PC-9 (cell line): ENCODE measurements at regions not wholly inside any gene's neighbourhood (a gene's known extent, or its start where the extent isn't known, plus 50 kb on each side); places are given as distances from the start of the nearest gene placed in this dataset.

Source experiments
- BruUV-seq: library from RNA; stranded (reverse); fragments of 400-500 nt; replicated peaks from 2 replicates; lab custom pipeline; 2021; lab: Mats Ljungman, UMichigan
- CTCF ChIA-PET: fragments of 300-600 bp; sonication (Branson Sonifier 250); formaldehyde crosslinking; loops from one replicate; lab custom pipeline; 2022; ENCODE audit warnings: antibody characterized with exemption; lab: Charles Lee
- POLR2A ChIA-PET: fragments of 300-600 bp; sonication (Branson Sonifier 250); formaldehyde crosslinking; loops from one replicate; lab custom pipeline; 2022; ENCODE audit warnings: antibody characterized with exemption; ENCODE audit not compliant: unreplicated experiment; lab: Charles Lee
- DNase-seq, 2 experiments: peaks; one replicate each; pipeline versions ENCODE4 v3.0.0 to v3.0.0-alpha.2; 2015 to 2022; ENCODE audit warnings: mixed read lengths in 1 of 2
- H2AFZ ChIP-seq: fragments of 200-600 bp; sonication (generic); 2 replicates; pipeline ENCODE4 v1.8.1; 2017; ENCODE audit warnings: antibody characterized with exemption
- H3F3A ChIP-seq: fragments of 200-600 bp; sonication (generic); 2 replicates; pipeline ENCODE4 v1.8.1; 2017; ENCODE audit warnings: antibody characterized with exemption, mild to moderate bottlenecking, low read depth; ENCODE audit not compliant: insufficient read depth
- H3K27ac ChIP-seq: fragments of 200-600 bp; sonication (generic); 2 replicates; pipeline ENCODE4 v1.6.1; 2016; ENCODE audit warnings: mixed run types
- H3K27me3 ChIP-seq: fragments of 200-600 bp; sonication (generic); 2 replicates; pipeline ENCODE4 v1.6.1; 2016; ENCODE audit warnings: low read depth, mixed run types; ENCODE audit not compliant: insufficient read depth
- H3K36me3 ChIP-seq: fragments of 200-600 bp; sonication (generic); 2 replicates; pipeline ENCODE4 v1.6.1; 2016; ENCODE audit warnings: low read depth, mixed run types
- H3K4me1 ChIP-seq: fragments of 200-600 bp; sonication (generic); replicated peaks from 2 replicates; pipeline ENCODE4 v1.6.1; 2016; ENCODE audit warnings: mixed run types; ENCODE audit not compliant: insufficient read depth
- H3K4me2 ChIP-seq: fragments of 200-600 bp; sonication (generic); 2 replicates; pipeline ENCODE4 v1.6.1; 2017; ENCODE audit warnings: mixed run types
- H3K4me3 ChIP-seq: fragments of 200-600 bp; sonication (generic); 2 replicates; pipeline ENCODE4 v1.6.1; 2016; ENCODE audit warnings: mixed run types
- H3K79me2 ChIP-seq: fragments of 200-600 bp; sonication (generic); 2 replicates; pipeline ENCODE4 v1.6.1; 2017; ENCODE audit warnings: low read depth, mixed run types
- H3K9me2 ChIP-seq: fragments of 200-600 bp; sonication (generic); 2 replicates; pipeline ENCODE4 v1.8.1; 2017; ENCODE audit warnings: mild to moderate bottlenecking; ENCODE audit not compliant: insufficient read depth
- H3K9me3 ChIP-seq: fragments of 200-600 bp; sonication (generic); 2 replicates; pipeline ENCODE4 v1.8.1; 2016; ENCODE audit warnings: low read depth; ENCODE audit not compliant: insufficient read depth
- H4K20me1 ChIP-seq: fragments of 200-600 bp; sonication (generic); 2 replicates; pipeline ENCODE4 v1.8.1; 2017; ENCODE audit not compliant: insufficient read depth
- EZH2 ChIP-seq: fragments of 200-600 bp; sonication (generic); IDR thresholded peaks from 2 replicates; pipeline ENCODE4 v1.8.0; 2017; ENCODE audit warnings: antibody characterized with exemption, low read depth
- intact Hi-C: fragments of 100-400 bp; cut with micrococcal nuclease; formaldehyde crosslinking; loops from one replicate; pipeline ENCODE4 v1.10.0; 2022; ENCODE audit not compliant: unreplicated experiment
- TF ChIP-seq, protein P1 (sequence below): fragments of 200-600 bp; sonication (generic); conservative IDR thresholded peaks from 2 replicates; pipeline ENCODE4 v1.6.1; 2017; ENCODE audit warnings: mixed run types, antibody characterized with exemption, mild to moderate bottlenecking, moderate library complexity

DNA sequence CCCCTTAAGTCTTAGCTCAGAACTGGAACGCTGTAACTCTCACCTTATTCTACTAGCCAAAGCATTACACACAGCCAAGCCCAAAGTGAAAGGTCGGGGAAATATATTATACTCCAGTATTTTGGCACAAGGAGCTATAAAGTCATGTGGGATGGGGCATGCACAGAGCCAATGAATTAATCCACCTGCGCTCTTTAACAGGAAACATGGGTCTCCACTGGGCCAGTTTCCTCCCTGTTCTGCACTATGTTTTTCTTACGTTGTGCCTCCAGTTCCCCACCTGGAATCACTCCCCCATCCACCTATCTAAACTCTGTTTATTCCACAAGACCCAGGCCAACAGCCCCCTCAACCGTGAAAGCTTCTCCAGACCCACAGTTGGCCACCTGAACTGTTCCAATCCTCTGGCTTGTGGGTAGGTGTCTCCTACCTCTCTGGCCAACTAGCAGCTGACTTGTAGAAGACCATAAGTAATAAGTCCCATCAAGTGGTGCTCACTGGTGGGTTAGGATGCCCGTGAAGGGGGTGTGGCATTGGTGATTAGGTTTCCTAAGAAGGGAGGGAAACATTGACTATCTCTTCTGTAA lies 286.9 kb downstream of the NPIPA8 start:
- Histone ChIP-seq H3K27ac (no peak overlapping the region), H3K36me3 (no peaks in the 10 kb centered on the region), H3K79me2 (no peaks in the 10 kb centered on the region), H3K4me1 (no peaks in the 10 kb centered on the region), H3K4me3 (no peak overlapping the region), H3K4me2 (no peak overlapping the region), H4K20me1 (no peaks in the 10 kb centered on the region), H3K9me3 (no peaks in the 10 kb centered on the region), H3F3A (no peaks in the 10 kb centered on the region), H2AFZ (no peak overlapping the region), H3K27me3 (peaks cover 38% of the 10 kb centered on the region), H3K9me2 (no peaks in the 10 kb centered on the region)
- no peak for DNase-seq
- no peak for TF ChIP-seq EZH2
- TF ChIP-seq, protein P1, sequence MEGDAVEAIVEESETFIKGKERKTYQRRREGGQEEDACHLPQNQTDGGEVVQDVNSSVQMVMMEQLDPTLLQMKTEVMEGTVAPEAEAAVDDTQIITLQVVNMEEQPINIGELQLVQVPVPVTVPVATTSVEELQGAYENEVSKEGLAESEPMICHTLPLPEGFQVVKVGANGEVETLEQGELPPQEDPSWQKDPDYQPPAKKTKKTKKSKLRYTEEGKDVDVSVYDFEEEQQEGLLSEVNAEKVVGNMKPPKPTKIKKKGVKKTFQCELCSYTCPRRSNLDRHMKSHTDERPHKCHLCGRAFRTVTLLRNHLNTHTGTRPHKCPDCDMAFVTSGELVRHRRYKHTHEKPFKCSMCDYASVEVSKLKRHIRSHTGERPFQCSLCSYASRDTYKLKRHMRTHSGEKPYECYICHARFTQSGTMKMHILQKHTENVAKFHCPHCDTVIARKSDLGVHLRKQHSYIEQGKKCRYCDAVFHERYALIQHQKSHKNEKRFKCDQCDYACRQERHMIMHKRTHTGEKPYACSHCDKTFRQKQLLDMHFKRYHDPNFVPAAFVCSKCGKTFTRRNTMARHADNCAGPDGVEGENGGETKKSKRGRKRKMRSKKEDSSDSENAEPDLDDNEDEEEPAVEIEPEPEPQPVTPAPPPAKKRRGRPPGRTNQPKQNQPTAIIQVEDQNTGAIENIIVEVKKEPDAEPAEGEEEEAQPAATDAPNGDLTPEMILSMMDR = no peak
- ChIA-PET POLR2A (no interaction called here), CTCF (no interaction called here)
- intact Hi-C loops = no loop called here
- BruUV-seq = no TSS peak

DNA sequence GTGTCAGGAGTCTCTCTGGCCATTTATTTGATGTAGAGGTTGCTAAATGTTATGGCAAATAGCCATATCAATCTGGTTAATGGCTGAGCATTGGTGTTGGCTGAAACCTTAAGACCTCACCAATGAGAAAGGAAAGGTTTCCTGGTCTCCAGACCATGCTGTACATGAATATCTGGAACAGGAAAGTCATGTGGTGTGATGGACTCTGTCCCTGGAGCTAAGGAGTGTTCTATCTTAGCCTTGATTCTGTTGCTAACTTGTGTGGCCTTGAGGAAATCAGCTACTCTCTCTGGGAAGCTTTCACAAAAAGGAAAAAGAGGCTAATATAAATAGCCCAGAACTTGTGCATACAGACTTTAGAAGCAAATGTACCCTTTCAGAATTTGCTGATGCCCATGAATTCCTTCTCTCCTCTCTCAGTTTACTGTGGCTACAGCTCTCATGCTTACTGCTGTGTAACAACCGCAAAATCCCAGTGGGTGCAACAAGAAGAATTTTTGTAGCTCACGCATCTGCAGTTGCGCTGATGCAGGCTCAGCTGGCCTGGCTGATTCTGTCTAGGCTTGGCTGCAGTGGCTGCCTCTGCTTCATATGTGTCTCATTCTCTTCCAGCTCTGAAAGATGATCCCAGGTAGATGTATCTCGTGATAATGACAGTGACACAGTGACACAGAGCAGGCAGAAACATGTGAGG lies 287.5 kb downstream of the NPIPA8 start:
- Histone ChIP-seq H3K36me3 (no peaks in the 10 kb centered on the region), H3K4me3 (no peak overlapping the region), H3K9me2 (no peaks in the 10 kb centered on the region), H3K79me2 (no peaks in the 10 kb centered on the region), H3F3A (no peaks in the 10 kb centered on the region), H2AFZ (no peak overlapping the region), H4K20me1 (no peaks in the 10 kb centered on the region), H3K27me3 (peaks cover 35% of the 10 kb centered on the region), H3K4me1 (no peaks in the 10 kb centered on the region), H3K4me2 (no peak overlapping the region), H3K9me3 (no peaks in the 10 kb centered on the region), H3K27ac (no peak overlapping the region)
- no peak for DNase-seq
- intact Hi-C loops = no loop called here
- ChIA-PET POLR2A (no interaction called here), CTCF (no interaction called here)
- TF ChIP-seq EZH2 = no peak
- TF ChIP-seq, protein P1 = no peak
- no TSS peak for BruUV-seq

DNA sequence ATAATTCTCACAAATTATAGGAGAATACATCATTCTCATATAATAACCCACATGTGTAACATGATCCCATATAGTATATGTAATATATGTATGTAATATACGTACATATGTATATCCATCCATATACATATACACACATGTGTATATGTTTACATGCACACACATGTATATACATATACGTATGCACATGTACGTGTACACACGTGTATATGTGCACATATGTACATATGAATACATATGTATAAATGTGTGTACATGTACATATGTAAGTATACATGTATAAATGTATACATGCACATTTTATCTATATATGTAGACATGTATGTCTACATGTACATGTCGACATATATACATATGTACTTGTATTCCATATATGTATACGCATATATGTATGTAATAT lies 288.8 kb downstream of the NPIPA8 start:
- no peaks in the 10 kb centered on the region for H3K9me3 ChIP-seq
- no peaks in the 10 kb centered on the region for H3K36me3 ChIP-seq
- H3K9me2 ChIP-seq = no peaks in the 10 kb centered on the region
- H3F3A ChIP-seq = no peaks in the 10 kb centered on the region
- TF ChIP-seq EZH2 = no peak
- TF ChIP-seq, protein P1 = no peak
- intact Hi-C loops = no loop called here
- ChIA-PET POLR2A (no interaction called here), CTCF (no interaction called here)
- H3K79me2 ChIP-seq = no peaks in the 10 kb centered on the region
- no peak overlapping the region for H3K4me2 ChIP-seq
- no peak for DNase-seq
- H3K4me3 ChIP-seq = no peak overlapping the region
- H4K20me1 ChIP-seq = no peaks in the 10 kb centered on the region
- BruUV-seq = no TSS peak
- H3K27me3 ChIP-seq = peaks cover 33% of the 10 kb centered on the region
- H2AFZ ChIP-seq = no peak overlapping the region
- H3K4me1 ChIP-seq = no peaks in the 10 kb centered on the region
- H3K27ac ChIP-seq = no peak overlapping the region
